CD4-positive, alpha-beta T cell treated with Interferon gamma for 1 hour (primary cell): ENCODE measurements at regions not wholly inside any gene's neighbourhood (a gene's known extent, or its start where the extent isn't known, plus 50 kb on each side); places are given as distances from the start of the nearest gene placed in this dataset.

Source experiments
- DNase-seq: peaks from one replicate; pipeline ENCODE4 v3.0.0-alpha.2; 2020

- DNase-seq = no peak
Measured at GRCh38 chr6:14676977-14677781, 559.6 kb downstream of the CD83 start.

DNA sequence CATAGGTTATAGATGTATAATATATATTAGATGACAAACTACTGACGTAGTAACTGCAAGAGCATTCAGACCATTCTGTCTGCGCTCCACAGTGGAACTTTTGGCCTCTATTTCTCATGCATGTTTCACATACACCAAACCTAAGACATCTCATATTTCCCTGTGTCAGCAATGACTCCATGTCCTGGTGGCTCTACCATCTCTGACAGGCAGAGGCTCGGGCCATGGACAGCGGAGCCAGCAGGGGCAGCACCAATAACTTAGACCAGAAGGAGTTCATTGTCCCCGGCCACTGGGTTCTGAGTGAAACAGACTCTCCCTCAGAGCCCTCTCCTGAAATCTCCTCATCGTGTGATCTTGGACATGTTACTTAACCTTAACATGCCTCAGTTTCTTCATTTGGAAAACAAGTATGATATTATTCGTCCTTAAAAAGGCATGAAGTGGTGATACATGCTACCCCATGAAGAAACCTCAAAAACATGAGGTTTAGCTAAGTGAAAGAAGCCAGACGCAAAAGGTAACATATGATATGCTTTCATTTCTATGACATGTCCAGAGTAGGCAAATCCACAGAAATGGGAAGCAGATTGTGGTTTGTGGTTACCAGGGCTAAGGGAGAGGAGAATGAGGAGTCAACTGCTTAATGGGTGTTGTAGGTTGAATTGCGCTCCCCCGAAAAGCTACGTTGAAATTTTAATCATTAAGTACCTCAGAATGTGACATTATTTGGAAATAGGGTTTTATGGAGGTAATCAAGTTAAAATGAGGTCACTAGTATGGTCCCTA lies 564.0 kb upstream of the JARID2 start:
- no peak for DNase-seq

DNA sequence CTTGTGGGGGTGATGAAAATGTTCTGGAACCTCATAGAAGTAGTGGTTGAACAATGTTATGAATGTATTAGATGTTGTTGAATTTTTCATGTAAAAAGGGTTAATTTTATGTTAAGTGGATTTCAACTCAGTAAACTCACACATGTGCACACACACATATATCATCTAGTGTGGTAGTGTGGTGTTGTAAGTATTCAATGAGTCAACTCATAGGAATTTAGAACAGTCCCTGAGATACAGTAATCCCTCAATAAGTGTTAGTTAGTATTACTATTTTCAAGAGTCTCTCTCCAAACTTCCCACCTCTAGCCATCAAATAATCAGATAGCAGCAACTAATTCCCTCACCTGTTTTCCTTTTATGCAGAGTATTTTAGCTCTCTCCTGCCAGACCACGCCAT lies 563.1 kb upstream of the JARID2 start:
- no peak for DNase-seq

DNA sequence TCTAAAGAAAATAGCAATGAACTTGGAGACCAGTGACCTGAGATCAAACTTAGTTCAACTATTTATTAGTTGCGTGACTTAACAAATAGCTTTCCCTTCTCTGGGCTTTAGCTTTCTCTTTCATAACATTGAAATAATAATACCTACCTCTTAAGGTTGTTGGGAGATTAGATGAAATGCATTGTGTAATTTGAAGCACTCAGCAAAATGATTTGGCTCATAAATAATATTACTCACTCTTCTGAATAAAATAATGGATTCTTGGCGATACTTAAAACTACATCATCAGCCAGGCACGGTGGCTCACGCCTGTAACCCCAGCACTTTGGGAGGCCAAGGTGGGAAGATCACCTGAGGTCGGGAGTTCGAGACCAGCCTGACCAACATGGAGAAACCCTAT lies 556.2 kb upstream of the JARID2 start:
- no peak for DNase-seq

- no peak for DNase-seq
Measured at GRCh38 chr6:14690120-14691056, 555.5 kb upstream of the JARID2 start.

GRCh38 chr6:14692208-14692607 lies 553.7 kb upstream of the JARID2 start:
- DNase-seq = no peak

- DNase-seq = no peak
Measured at GRCh38 chr6:14693301-14694192, 552.3 kb upstream of the JARID2 start.

GRCh38 chr6:14694308-14694707 lies 551.6 kb upstream of the JARID2 start:
- no peak for DNase-seq

DNA sequence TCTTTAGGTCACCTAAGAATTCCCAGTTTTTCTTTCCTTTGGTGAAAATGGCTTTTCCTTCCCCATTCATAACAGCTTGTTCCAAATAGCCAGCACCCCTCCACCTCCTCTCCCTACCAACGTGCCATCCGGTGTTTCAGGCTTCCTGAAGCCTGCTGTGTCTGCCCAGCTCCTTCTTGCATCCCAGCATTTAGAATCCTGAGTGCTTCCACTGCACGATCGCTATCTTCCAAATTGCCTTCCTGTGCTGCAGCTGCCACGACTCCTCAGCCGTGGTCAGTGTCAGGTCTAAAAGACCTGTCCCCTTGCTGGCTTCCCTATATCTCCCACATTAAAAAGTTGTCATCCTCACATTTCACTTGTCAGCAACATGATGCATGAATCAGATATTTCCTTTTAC lies 550.3 kb upstream of the JARID2 start:
- no peak for DNase-seq

DNA sequence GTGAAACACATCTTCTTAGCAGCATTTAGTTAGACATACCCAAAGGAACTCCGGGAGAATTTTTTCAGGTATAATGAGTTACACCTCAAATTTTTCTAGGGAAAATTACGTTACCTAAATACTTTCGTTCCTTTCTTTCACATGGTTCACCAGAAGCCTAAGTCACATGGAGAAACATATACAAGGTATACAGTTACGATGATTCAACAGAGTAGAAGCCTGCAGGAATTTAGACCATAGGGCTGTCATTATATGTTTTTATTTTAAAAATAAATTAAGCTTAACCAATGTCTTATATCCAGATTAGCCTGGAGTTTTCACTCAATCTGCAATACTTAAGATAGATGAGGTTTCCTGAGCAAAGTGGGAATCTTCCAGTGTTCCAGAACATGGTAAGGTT lies 549.5 kb upstream of the JARID2 start:
- DNase-seq = no peak

DNA sequence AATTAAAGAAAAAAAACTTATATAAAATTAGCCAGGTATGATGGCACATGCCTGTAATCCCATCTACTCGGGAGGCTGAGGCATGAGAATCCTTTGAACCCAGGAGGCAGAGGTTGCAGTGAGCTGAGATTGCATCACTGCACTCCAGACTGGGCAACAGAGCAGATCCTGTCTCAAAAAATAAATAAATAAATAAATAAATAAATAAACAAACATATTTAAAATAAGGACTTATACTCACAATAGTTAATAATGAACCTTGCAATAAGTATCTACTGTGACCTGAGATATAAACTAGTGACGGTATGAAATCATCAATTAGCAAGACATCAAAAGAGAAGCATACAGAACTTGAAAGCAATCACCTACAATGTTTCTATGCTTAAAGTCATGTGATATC lies 548.4 kb upstream of the JARID2 start:
- DNase-seq = no peak

GRCh38 chr6:14699803-14700601 lies 545.9 kb upstream of the JARID2 start:
- DNase-seq = no peak

GRCh38 chr6:14701946-14702345 lies 543.9 kb upstream of the JARID2 start:
- DNase-seq = no peak

DNA sequence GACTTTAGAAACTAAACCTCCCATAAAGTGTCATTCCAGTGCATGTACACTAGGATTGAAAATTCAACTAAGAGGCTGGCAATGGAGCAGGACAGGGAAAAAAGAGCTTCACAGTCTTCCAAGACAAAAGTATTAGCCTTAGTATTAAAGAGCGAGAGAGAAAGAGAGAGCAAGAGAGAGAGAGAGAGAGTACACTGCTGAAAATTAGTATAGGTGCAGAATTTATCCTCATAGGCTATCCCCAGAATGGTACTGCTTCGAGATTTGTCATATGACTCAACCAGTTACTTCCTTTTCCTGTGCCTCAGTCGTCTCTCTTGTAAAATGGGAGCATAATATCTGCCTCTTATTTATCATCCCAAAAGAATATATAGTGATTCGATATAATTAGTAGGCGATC lies 543.2 kb upstream of the JARID2 start:
- no peak for DNase-seq

GRCh38 chr6:14703586-14703985 lies 542.3 kb upstream of the JARID2 start:
- no peak for DNase-seq

DNA sequence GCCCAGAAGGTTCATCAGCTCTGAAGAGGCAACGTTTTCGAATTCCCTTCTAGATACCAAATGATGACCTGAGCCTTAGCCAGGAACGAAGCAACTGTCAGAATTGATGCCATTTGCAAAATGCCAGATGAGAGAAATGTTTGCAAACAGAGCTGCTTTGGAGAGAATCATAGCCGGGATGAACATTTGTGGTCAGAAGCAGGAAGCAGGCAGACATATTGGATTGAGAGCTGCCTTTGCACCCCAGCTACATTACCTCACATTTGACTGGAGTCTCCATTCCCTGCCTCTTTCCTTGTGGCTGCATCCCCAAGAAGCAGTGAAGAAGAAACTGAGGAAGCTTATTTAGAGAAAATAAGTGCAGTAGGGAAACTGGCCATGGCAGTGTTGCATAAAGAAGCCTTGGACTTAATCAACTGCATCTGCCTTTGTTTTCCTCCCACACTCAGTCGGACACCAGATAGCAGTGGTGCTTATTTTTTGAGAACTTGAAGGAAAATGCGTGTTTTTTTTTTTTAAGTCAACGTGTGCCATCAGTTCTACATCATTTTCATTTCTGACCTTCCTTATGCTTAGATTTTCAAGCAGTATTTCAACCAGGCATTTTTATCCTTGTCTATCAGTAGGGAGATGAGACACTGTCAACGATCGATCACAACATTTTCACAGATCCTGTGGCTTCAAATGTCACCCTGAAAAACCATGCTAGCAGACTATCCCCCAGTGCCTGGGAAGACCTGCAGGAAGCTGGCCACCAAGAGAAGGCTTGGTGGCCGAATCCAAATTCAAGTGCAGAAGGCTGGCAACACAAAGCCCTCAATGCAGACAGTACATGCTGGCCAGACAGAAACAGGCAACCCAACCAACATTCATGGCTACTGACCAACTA lies 541.2 kb upstream of the JARID2 start:
- no peak for DNase-seq

GRCh38 chr6:14705841-14706377 lies 540.0 kb upstream of the JARID2 start:
- DNase-seq = no peak

DNA sequence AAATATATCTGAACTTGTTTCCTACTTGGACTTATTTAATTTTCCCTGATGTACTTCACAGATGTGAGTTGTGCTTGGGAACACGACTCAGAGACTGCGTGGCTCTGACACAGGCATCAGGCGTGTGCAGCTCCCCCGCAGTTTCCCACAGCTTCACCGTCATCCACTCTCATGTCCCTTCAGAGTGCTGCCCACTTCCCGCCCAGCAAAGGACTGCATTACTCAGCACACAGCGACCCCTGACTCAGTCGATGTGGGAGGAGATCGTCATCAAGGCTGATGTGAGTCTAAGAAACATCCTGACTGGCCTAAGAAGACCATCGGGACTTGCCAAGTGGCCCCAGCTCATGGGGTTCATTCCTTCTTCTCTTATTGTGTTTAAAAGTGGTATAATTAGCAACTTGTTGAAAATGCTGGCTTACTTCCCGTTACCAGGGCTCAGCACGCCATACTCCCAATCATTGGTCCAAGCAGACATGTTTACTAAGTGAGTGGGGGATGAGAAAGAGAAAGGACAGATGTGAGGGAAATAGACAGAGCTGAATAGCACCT lies 539.4 kb upstream of the JARID2 start:
- no peak for DNase-seq

GRCh38 chr6:14707276-14707675 lies 538.6 kb upstream of the JARID2 start:
- DNase-seq = no peak
